H9 (cell line): ENCODE measurements at regions not wholly inside any gene's neighbourhood (a gene's known extent, or its start where the extent isn't known, plus 50 kb on each side); places are given as distances from the start of the nearest gene placed in this dataset.

Source experiments
- DNase-seq: peaks from one replicate; pipeline ENCODE4 v3.0.0-alpha.2; 2017
- H2AFZ ChIP-seq: one replicate; pipeline ENCODE4 v1.6.1; 2013; ENCODE audit warnings: mild to moderate bottlenecking, low read length, control low read depth, moderate library complexity
- H2AK5ac ChIP-seq: 2 replicates; pipeline ENCODE4 v1.6.1; 2013; ENCODE audit warnings: low read length, control low read depth, mixed read lengths; ENCODE audit not compliant: insufficient read length
- H2BK120ac ChIP-seq: one replicate; pipeline ENCODE4 v1.6.1; 2013; ENCODE audit warnings: low read depth, mild to moderate bottlenecking, low read length, control low read depth, inconsistent platforms; ENCODE audit not compliant: poor library complexity, severe bottlenecking
- H2BK12ac ChIP-seq: 2 replicates; pipeline ENCODE4 v1.6.1; 2013; ENCODE audit warnings: low read length, control low read depth, mixed read lengths, low read depth; ENCODE audit not compliant: insufficient read length
- H2BK15ac ChIP-seq: 2 replicates; pipeline ENCODE4 v1.6.1; 2013; ENCODE audit warnings: low read depth, low read length, control low read depth
- H2BK20ac ChIP-seq: one replicate; pipeline ENCODE4 v1.6.1; 2013; ENCODE audit warnings: low read depth, mild to moderate bottlenecking, low read length, control low read depth, inconsistent platforms; ENCODE audit not compliant: poor library complexity, severe bottlenecking
- H2BK5ac ChIP-seq: 2 replicates; pipeline ENCODE4 v1.6.1; 2013; ENCODE audit warnings: low read length, control low read depth, mixed read lengths; ENCODE audit not compliant: insufficient read length
- H3K14ac ChIP-seq: 2 replicates; pipeline ENCODE4 v1.6.1; 2013; ENCODE audit warnings: low read length, control low read depth; ENCODE audit not compliant: insufficient read depth
- H3K18ac ChIP-seq: 2 replicates; pipeline ENCODE4 v1.6.1; 2013; ENCODE audit warnings: low read depth, mild to moderate bottlenecking, mixed read lengths, low read length, control low read depth; ENCODE audit not compliant: insufficient read length
- H3K23ac ChIP-seq: 2 replicates; pipeline ENCODE4 v1.6.1; 2013; ENCODE audit warnings: low read length, control low read depth, mixed read lengths, low read depth; ENCODE audit not compliant: insufficient read length
- H3K23me2 ChIP-seq: 2 replicates; pipeline ENCODE4 v1.6.1; 2013; ENCODE audit warnings: low read depth, mild to moderate bottlenecking, mixed read lengths, low read length, control low read depth; ENCODE audit not compliant: insufficient read length, poor library complexity, severe bottlenecking
- H3K27ac ChIP-seq: 2 replicates; pipeline ENCODE4 v1.5.1; 2013; ENCODE audit warnings: low read length, control low read depth, mixed read lengths, low read depth; ENCODE audit not compliant: insufficient read length
- H3K27me3 ChIP-seq: 2 replicates; pipeline ENCODE4 v1.6.1; 2013; ENCODE audit warnings: low read length, control low read depth, inconsistent platforms; ENCODE audit not compliant: insufficient read depth
- H3K4ac ChIP-seq: 2 replicates; pipeline ENCODE4 v1.6.1; 2013; ENCODE audit warnings: low read depth, mild to moderate bottlenecking, control low read depth, inconsistent platforms, low read length, moderate library complexity
- H3K4me1 ChIP-seq: 2 replicates; pipeline ENCODE4 v1.6.1; 2013; ENCODE audit warnings: low read length, control low read depth, inconsistent platforms; ENCODE audit not compliant: insufficient read depth
- H3K4me2 ChIP-seq: 2 replicates; pipeline ENCODE4 v1.6.1; 2013; ENCODE audit warnings: low read length, control low read depth, mixed read lengths; ENCODE audit not compliant: insufficient read length, insufficient read depth
- H3K56ac ChIP-seq: 2 replicates; pipeline ENCODE4 v1.6.1; 2013; ENCODE audit warnings: low read depth, mild to moderate bottlenecking, mixed read lengths, low read length, control low read depth; ENCODE audit not compliant: insufficient read length
- H3K79me1 ChIP-seq: 2 replicates; pipeline ENCODE4 v1.6.1; 2013; ENCODE audit warnings: low read depth, mild to moderate bottlenecking, moderate library complexity, low read length, control low read depth, inconsistent platforms; ENCODE audit not compliant: insufficient read depth, poor library complexity, severe bottlenecking
- H3K79me2 ChIP-seq: 2 replicates; pipeline ENCODE4 v1.6.1; 2013; ENCODE audit warnings: low read length, control low read depth, inconsistent platforms; ENCODE audit not compliant: insufficient read depth
- H3K9ac ChIP-seq: 2 replicates; pipeline ENCODE4 v1.6.1; 2013; ENCODE audit warnings: low read length, control low read depth, mixed read lengths; ENCODE audit not compliant: insufficient read length; ENCODE audit errors: extremely low read depth
- H3K9me3 ChIP-seq: one replicate; pipeline ENCODE4 v1.6.1; 2013; ENCODE audit warnings: low read depth, low read length, inconsistent platforms; ENCODE audit not compliant: control insufficient read depth
- H3T11ph ChIP-seq: one replicate; pipeline ENCODE4 v1.6.1; 2013; ENCODE audit warnings: mild to moderate bottlenecking, low read length, control low read depth, inconsistent platforms
- H4K20me1 ChIP-seq: one replicate; pipeline ENCODE4 v1.6.1; 2013; ENCODE audit not compliant: control insufficient read depth, insufficient read length, insufficient read depth
- H4K5ac ChIP-seq: 2 replicates; pipeline ENCODE4 v1.6.1; 2013; ENCODE audit warnings: low read depth, mild to moderate bottlenecking, mixed read lengths, low read length, control low read depth; ENCODE audit not compliant: insufficient read length
- H4K8ac ChIP-seq: replicated peaks from 2 replicates; pipeline ENCODE4 v1.6.1; 2013; ENCODE audit warnings: low read length, control low read depth, mixed read lengths, low read depth; ENCODE audit not compliant: insufficient read length
- H4K91ac ChIP-seq: 2 replicates; pipeline ENCODE4 v1.6.1; 2013; ENCODE audit warnings: low read depth, mild to moderate bottlenecking, moderate library complexity, mixed read lengths, low read length, control low read depth; ENCODE audit not compliant: insufficient read length
- H3K27ac Mint-ChIP-seq, 3 experiments: 2 replicates in 2 of 3; 3 replicates in 1 of 3; pipeline ENCODE4 v1.8.0; 2020 to 2021; ENCODE audit warnings: mixed read lengths in 3 of 3, mild to moderate bottlenecking in 1 of 3, moderate library complexity in 1 of 3
- H3K27me3 Mint-ChIP-seq: 2 replicates; pipeline ENCODE4 v1.8.0; 2021; ENCODE audit warnings: low read depth, mild to moderate bottlenecking, moderate library complexity, mixed read lengths
- H3K36me3 Mint-ChIP-seq, 3 experiments: 2 replicates in 2 of 3; 3 replicates in 1 of 3; pipeline ENCODE4 v1.8.0; 2020 to 2021; ENCODE audit warnings: low read depth in 3 of 3, mixed read lengths in 3 of 3; ENCODE audit not compliant: insufficient read depth in 1 of 3
- H3K4me1 Mint-ChIP-seq, 2 experiments: 2 replicates each; pipeline ENCODE4 v1.8.0; 2020; ENCODE audit warnings: mixed read lengths in 2 of 2
- H3K4me3 Mint-ChIP-seq, 2 experiments: 2 replicates in 1 of 2; 3 replicates in 1 of 2; pipeline ENCODE4 v1.8.0; 2020 to 2021; ENCODE audit warnings: mild to moderate bottlenecking in 2 of 2, mixed read lengths in 2 of 2, moderate library complexity in 1 of 2
- H3K9me3 Mint-ChIP-seq, 2 experiments: 2 replicates in 1 of 2; 3 replicates in 1 of 2; pipeline ENCODE4 v1.8.0; 2020; ENCODE audit warnings: mild to moderate bottlenecking in 2 of 2, mixed read lengths in 2 of 2, moderate library complexity in 1 of 2
- TF ChIP-seq, protein P1 (sequence below): fragments of 200-600 bp; sonication (generic); conservative IDR thresholded peaks from 3 replicates; pipeline ENCODE4 v1.8.0; 2021; ENCODE audit warnings: antibody characterized with exemption, mild to moderate bottlenecking

DNA sequence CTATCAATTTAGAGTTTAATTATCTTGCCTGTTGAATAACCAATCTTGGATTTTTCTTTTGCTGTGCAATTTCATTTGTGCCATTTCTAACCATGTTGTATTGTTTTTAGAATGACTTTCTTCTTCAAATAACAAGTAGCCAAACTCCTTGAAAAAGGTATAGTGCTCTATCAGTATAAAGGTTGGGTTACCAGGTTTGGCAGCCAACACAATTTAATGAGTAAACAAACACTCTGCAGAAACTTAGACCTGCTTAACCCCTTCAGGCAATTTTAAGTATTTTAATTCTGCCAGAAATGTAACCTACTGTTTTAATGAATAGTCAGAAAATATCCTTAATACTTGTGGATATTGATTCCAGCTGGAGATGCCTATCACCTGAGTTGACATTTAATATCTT is 299.8 kb downstream of the ARL4A start:
- Histone ChIP-seq H4K20me1 (no peaks in the 10 kb centered on the region), H2BK12ac (no peak overlapping the region), H3K18ac (no peak overlapping the region), H3K4ac (no peak overlapping the region), H4K8ac (no peak overlapping the region), H3K23ac (no peak overlapping the region), H4K5ac (no peak overlapping the region), H3T11ph (no peak overlapping the region), H3K4me1 (peaks cover 4% of the 10 kb centered on the region), H2BK120ac (no peak overlapping the region), H2BK20ac (no peak overlapping the region), H3K9me3 (no peaks in the 10 kb centered on the region), H2BK15ac (no peak overlapping the region), H2AFZ (no peak overlapping the region), H4K91ac (no peak overlapping the region), H3K9ac (no peak overlapping the region), H3K56ac (no peak overlapping the region), H3K4me2 (no peak overlapping the region), H3K27ac (no peak overlapping the region), H3K14ac (no peak overlapping the region), H3K79me2 (no peaks in the 10 kb centered on the region), H3K23me2 (no peaks in the 10 kb centered on the region), H3K79me1 (no peaks in the 10 kb centered on the region), H2AK5ac (no peak overlapping the region), H2BK5ac (no peak overlapping the region), H3K27me3 (no peaks in the 10 kb centered on the region)
- Mint-ChIP-seq H3K27ac (peak overlapping the region in 2 of 3 experiments; percentile 44 to 64; a peak in 2 of 7 replicates), H3K4me1 (peaks cover 22 to 32% of the 10 kb centered on the region in 2 experiments), H3K4me3 (no peak overlapping the region), H3K27me3 (no peaks in the 10 kb centered on the region), H3K36me3 (no peaks in the 10 kb centered on the region), H3K9me3 (no peaks in the 10 kb centered on the region)
- TF ChIP-seq, protein P1, sequence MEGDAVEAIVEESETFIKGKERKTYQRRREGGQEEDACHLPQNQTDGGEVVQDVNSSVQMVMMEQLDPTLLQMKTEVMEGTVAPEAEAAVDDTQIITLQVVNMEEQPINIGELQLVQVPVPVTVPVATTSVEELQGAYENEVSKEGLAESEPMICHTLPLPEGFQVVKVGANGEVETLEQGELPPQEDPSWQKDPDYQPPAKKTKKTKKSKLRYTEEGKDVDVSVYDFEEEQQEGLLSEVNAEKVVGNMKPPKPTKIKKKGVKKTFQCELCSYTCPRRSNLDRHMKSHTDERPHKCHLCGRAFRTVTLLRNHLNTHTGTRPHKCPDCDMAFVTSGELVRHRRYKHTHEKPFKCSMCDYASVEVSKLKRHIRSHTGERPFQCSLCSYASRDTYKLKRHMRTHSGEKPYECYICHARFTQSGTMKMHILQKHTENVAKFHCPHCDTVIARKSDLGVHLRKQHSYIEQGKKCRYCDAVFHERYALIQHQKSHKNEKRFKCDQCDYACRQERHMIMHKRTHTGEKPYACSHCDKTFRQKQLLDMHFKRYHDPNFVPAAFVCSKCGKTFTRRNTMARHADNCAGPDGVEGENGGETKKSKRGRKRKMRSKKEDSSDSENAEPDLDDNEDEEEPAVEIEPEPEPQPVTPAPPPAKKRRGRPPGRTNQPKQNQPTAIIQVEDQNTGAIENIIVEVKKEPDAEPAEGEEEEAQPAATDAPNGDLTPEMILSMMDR, result no peak
- no peak for DNase-seq
